NCI-H82 (cell line): ENCODE measurements at regions not wholly inside any gene's neighbourhood (a gene's known extent, or its start where the extent isn't known, plus 50 kb on each side); places are given as distances from the start of the nearest gene placed in this dataset.
A peak's percentile ranks its signal among the peaks of the same experiment; 100 is the strongest.

Experiments
- DNase-seq: peaks from one replicate; lab custom pipeline; 2025; lab: John Stamatoyannopoulos, UW

GRCh38 chr13:112223929-112224328 is 152.2 kb upstream of the SPACA7 start:
- peak; percentile 11 for DNase-seq

GRCh38 chr13:112225429-112226090 is 150.6 kb upstream of the SPACA7 start:
- DNase-seq: no peak

- no peak for DNase-seq
Observed at GRCh38 chr13:112226320-112227002, 149.7 kb upstream of the SPACA7 start.

GRCh38 chr13:112227031-112227430 is 149.1 kb upstream of the SPACA7 start:
- DNase-seq: no peak

GRCh38 chr13:112229445-112229844 is 146.7 kb upstream of the SPACA7 start:
- DNase-seq: no peak

- no peak for DNase-seq
Observed at GRCh38 chr13:112229992-112230872, 145.9 kb upstream of the SPACA7 start.

- no peak for DNase-seq
Observed at GRCh38 chr13:112231451-112232083, 144.6 kb upstream of the SPACA7 start.

- DNase-seq: no peak
Observed at GRCh38 chr13:112233256-112233655, 142.9 kb upstream of the SPACA7 start.

GRCh38 chr13:112233716-112234115 is 142.4 kb upstream of the SPACA7 start:
- DNase-seq: no peak

- DNase-seq: no peak
Observed at GRCh38 chr13:112234131-112234875, 141.9 kb upstream of the SPACA7 start.

GRCh38 chr13:112236016-112236415 is 140.1 kb upstream of the SPACA7 start:
- no peak for DNase-seq

- DNase-seq: no peak
Observed at GRCh38 chr13:112236539-112237197, 139.5 kb upstream of the SPACA7 start.

GRCh38 chr13:112238436-112238995 is 137.6 kb upstream of the SPACA7 start:
- DNase-seq: no peak

GRCh38 chr13:112240076-112240475 is 136.1 kb upstream of the SPACA7 start:
- no peak for DNase-seq

- no peak for DNase-seq
Observed at GRCh38 chr13:112241288-112241687, 134.9 kb upstream of the SPACA7 start.

GRCh38 chr13:112242777-112243176 is 133.4 kb upstream of the SPACA7 start:
- DNase-seq: no peak

GRCh38 chr13:112244061-112244460 is 132.1 kb upstream of the SPACA7 start:
- DNase-seq: no peak

- no peak for DNase-seq
Observed at GRCh38 chr13:112244495-112245177, 131.5 kb upstream of the SPACA7 start.

GRCh38 chr13:112245179-112245724 is 130.9 kb upstream of the SPACA7 start:
- DNase-seq: no peak

GRCh38 chr13:112245989-112246388 is 130.2 kb upstream of the SPACA7 start:
- no peak for DNase-seq
